Breast epithelium (tissue), 3 donors: ENCODE measurements at regions not wholly inside any gene's neighbourhood (a gene's known extent, or its start where the extent isn't known, plus 50 kb on each side); places are given as distances from the start of the nearest gene placed in this dataset.

Experiments used
- CTCF ChIP-seq, 3 donors: fragments of 450-650 bp; IDR thresholded peaks; one replicate each; pipeline ENCODE4 v1.5.1; 2016 to 2017; ENCODE audit warnings: antibody characterized with exemption in 3 of 3, mild to moderate bottlenecking in 3 of 3, moderate library complexity in 3 of 3
- POLR2A ChIP-seq: fragments of 450-650 bp; IDR thresholded peaks from one replicate; pipeline ENCODE4 v1.6.1; 2016; ENCODE audit warnings: antibody characterized with exemption, mild to moderate bottlenecking, moderate library complexity
- POLR2AphosphoS5 ChIP-seq, 3 donors: sonication (generic); formaldehyde crosslinking; IDR thresholded peaks; one replicate each; pipeline ENCODE4 v1.6.1; 2017; ENCODE audit warnings: antibody characterized with exemption in 3 of 3

GRCh38 chr13:34884366-34884765 lies 57.7 kb upstream of the NBEA start:
- TF ChIP-seq POLR2AphosphoS5 (IDR thresholded peaks at IDR 0.05) (no peak), CTCF (IDR thresholded peaks at IDR 0.05) (no peak), POLR2A (no peak)
